Peyer's patch (tissue), 4 donors: ENCODE measurements at regions not wholly inside any gene's neighbourhood (a gene's known extent, or its start where the extent isn't known, plus 50 kb on each side); places are given as distances from the start of the nearest gene placed in this dataset.

Experiments used
- CTCF ChIP-seq, 6 experiments: fragments of 450-650 bp in 4 of 6; fragments of 200-600 bp in 2 of 6; sonication (generic) in 1 of 6; IDR thresholded peaks; one replicate each; pipeline ENCODE4 v1.5.1; 2017 to 2019; ENCODE audit warnings: antibody characterized with exemption in 6 of 6, mild to moderate bottlenecking in 3 of 6, moderate library complexity in 1 of 6
- POLR2A ChIP-seq, 2 donors: fragments of 450-650 bp; IDR thresholded peaks; one replicate each; pipeline ENCODE4 v1.5.1; 2017; ENCODE audit warnings: antibody characterized with exemption in 2 of 2, mild to moderate bottlenecking in 2 of 2, moderate library complexity in 2 of 2

DNA sequence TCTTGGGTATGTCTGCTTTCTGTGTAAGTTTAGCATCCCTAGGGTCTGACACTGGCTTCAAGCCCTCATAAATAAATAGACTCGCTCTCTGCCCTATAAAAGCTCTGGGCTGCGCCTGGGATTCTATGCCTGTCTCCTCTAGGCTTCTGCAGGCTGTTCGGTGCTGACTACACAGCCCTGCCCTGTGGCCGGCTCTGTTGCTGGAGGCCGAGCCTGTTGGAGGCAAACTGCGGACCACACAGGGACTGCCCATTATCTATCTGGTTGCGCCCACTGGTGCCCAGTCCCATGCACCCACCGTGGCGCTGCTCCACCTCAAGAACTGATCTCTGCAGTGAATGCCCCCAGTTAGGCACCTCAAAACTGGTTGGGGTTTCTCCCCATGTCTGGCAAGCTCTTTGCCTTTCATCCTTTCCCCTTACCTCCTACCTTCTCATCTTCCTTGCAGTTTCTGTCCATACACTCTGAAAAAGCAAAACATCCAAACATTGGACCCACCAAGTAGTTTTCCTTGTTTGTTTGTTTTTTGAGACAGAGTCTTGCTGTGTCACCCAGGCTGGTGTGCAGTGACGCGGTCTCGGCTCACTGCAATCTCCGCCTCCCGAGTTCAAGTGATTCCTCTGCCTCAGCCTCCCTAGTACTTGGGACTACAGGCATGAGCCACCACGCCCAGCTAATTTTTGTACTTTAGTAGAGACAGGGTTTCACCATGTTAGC lies 207.2 kb downstream of the ERCC6L2 start:
- TF ChIP-seq CTCF (IDR thresholded peaks at IDR 0.05): no peak
- TF ChIP-seq POLR2A (IDR thresholded peaks at IDR 0.05): no peak
